Thyroid gland (tissue), 4 donors: ENCODE measurements at regions not wholly inside any gene's neighbourhood (a gene's known extent, or its start where the extent isn't known, plus 50 kb on each side); places are given as distances from the start of the nearest gene placed in this dataset.

ENCODE experiments used
- CTCF ChIP-seq, 6 experiments: fragments of 200-600 bp in 3 of 6; fragments of 450-650 bp in 3 of 6; sonication (generic) in 3 of 6; IDR thresholded peaks; one replicate each; pipeline ENCODE4 v1.5.1; 2016 to 2019; ENCODE audit warnings: antibody characterized with exemption in 6 of 6, mild to moderate bottlenecking in 2 of 6, inconsistent platforms in 1 of 6, moderate library complexity in 1 of 6
- POLR2A ChIP-seq, 2 donors: fragments of 450-650 bp; IDR thresholded peaks; one replicate each; pipeline ENCODE4 v1.6.1; 2017; ENCODE audit warnings: antibody characterized with exemption in 2 of 2, mild to moderate bottlenecking in 2 of 2, moderate library complexity in 1 of 2

- TF ChIP-seq POLR2A (IDR thresholded peaks at IDR 0.05): no peak
- TF ChIP-seq CTCF (IDR thresholded peaks at IDR 0.05): no peak
Observed at GRCh38 chr4:55752810-55753209, 66.8 kb upstream of the EXOC1L start.
